ENCODE measurements at regions not wholly inside any gene's neighbourhood (a gene's known extent, or its start where the extent isn't known, plus 50 kb on each side); places are given as distances from the start of the nearest gene placed in this dataset.

DNA sequence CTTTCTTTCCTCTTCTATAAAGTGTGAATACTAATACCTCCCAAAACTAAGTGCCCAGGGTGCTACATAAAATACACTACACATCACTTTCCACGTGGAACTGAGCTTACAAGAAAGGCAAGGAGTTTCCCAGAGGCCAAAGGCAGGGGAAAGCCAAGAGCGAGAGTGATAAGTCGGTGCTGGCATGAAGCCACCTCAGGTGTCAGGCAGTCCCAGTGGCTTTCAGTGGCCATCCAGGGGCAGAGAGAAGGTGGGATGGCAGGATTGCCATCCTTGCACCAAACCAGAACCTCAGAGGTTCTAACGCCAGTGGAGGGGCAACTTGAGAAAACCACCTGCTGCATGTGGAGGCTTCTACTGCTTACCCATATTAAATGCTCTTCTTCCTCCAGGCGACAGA, 79.7 kb upstream of the DIO3 start:
- Histone ChIP-seq H4K20me1 (ENCODE audit: insufficient read depth, low read length) (no peaks in the 10 kb centered on the region), H3F3A (ENCODE audit: insufficient read depth, low read length) (no peaks in the 10 kb centered on the region), H3K9me3 (replicated peaks; ENCODE audit: insufficient read depth, low read length) (no peaks in the 10 kb centered on the region), H3K9me2 (replicated peaks; ENCODE audit: insufficient read depth, low read length) (no peaks in the 10 kb centered on the region), H3K9ac (ENCODE audit: low read length) (no peak overlapping the region), H3K27me3 (replicated peaks; ENCODE audit: insufficient read depth, low read length) (peaks cover 48% of the 10 kb centered on the region), H3K4me2 (ENCODE audit: low read depth, low read length) (no peak overlapping the region), H3K27ac (ENCODE audit: low read length) (no peak overlapping the region), H3K36me3 (replicated peaks; ENCODE audit: insufficient read depth, low read length) (no peaks in the 10 kb centered on the region), H3K4me3 (ENCODE audit: low read length) (no peak overlapping the region), H2AFZ (ENCODE audit: low read length) (no peak overlapping the region), H3K79me2 (ENCODE audit: low read length) (no peaks in the 10 kb centered on the region), H3K4me1 (ENCODE audit: low read length) (no peaks in the 10 kb centered on the region)
- no peak for TF ChIP-seq EZH2 (optimal IDR thresholded peaks at IDR 0.05; ENCODE audit: low read depth, low read length)
- TF ChIP-seq EZH2phosphoT487 (IDR thresholded peaks at IDR 0.05; ENCODE audit: low read length), result no peak
- TF ChIP-seq, protein P1, sequence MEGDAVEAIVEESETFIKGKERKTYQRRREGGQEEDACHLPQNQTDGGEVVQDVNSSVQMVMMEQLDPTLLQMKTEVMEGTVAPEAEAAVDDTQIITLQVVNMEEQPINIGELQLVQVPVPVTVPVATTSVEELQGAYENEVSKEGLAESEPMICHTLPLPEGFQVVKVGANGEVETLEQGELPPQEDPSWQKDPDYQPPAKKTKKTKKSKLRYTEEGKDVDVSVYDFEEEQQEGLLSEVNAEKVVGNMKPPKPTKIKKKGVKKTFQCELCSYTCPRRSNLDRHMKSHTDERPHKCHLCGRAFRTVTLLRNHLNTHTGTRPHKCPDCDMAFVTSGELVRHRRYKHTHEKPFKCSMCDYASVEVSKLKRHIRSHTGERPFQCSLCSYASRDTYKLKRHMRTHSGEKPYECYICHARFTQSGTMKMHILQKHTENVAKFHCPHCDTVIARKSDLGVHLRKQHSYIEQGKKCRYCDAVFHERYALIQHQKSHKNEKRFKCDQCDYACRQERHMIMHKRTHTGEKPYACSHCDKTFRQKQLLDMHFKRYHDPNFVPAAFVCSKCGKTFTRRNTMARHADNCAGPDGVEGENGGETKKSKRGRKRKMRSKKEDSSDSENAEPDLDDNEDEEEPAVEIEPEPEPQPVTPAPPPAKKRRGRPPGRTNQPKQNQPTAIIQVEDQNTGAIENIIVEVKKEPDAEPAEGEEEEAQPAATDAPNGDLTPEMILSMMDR (IDR thresholded peaks at IDR 0.05; ENCODE audit: low read length), result no peak
- no peak for DNase-seq

DNA sequence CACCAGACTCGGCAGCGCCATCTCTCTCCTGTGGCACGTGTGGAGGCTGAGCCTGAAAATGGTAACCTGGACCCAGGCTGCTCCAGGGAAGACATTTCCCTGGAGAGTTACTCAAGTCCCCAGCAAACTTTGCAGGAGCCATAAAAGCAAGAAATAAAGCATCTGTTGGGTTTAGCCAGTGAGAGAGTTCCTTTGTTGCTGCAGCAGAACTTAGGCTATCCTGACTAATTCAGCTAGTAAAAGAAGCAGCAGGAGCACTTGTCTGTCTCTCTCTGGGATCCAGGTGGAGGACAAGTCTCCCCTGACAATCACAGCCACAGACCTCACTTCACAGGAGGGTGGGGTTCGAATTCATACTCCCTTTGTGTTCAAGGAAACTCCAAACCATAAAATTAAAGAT, 79.2 kb upstream of the DIO3 start:
- Histone ChIP-seq H3K79me2 (ENCODE audit: low read length) (no peaks in the 10 kb centered on the region), H3K27ac (ENCODE audit: low read length) (no peak overlapping the region), H3F3A (ENCODE audit: insufficient read depth, low read length) (no peaks in the 10 kb centered on the region), H3K9me3 (replicated peaks; ENCODE audit: insufficient read depth, low read length) (no peaks in the 10 kb centered on the region), H3K27me3 (replicated peaks; ENCODE audit: insufficient read depth, low read length) (peaks cover 47% of the 10 kb centered on the region), H3K9me2 (replicated peaks; ENCODE audit: insufficient read depth, low read length) (no peaks in the 10 kb centered on the region), H3K4me2 (ENCODE audit: low read depth, low read length) (no peak overlapping the region), H2AFZ (ENCODE audit: low read length) (no peak overlapping the region), H3K4me1 (ENCODE audit: low read length) (no peaks in the 10 kb centered on the region), H3K36me3 (replicated peaks; ENCODE audit: insufficient read depth, low read length) (no peaks in the 10 kb centered on the region), H3K9ac (ENCODE audit: low read length) (no peak overlapping the region), H3K4me3 (ENCODE audit: low read length) (no peak overlapping the region), H4K20me1 (ENCODE audit: insufficient read depth, low read length) (no peaks in the 10 kb centered on the region)
- no peak for TF ChIP-seq EZH2phosphoT487 (IDR thresholded peaks at IDR 0.05; ENCODE audit: low read length)
- TF ChIP-seq EZH2 (optimal IDR thresholded peaks at IDR 0.05; ENCODE audit: low read depth, low read length), result no peak
- TF ChIP-seq, protein P1 (IDR thresholded peaks at IDR 0.05; ENCODE audit: low read length), result no peak
- DNase-seq, result no peak

DNA sequence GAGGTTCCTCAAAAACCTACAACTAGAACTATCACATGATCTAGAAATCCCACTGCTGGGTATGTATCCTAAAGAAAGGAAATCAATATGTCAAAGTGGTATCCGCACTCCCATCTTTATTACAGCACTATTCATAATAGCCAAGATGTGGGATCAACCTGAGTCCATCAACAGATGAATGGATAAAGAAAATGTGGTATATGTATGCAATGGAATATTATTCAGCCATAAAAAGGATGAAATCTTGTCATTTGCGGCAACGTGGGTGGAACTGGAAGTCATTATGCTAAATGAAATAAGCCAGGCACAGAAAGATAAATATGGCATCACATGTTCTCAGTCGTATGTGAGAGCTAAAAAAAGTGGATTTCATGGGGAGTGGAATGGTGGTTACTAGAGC, 77.5 kb upstream of the DIO3 start:
- Histone ChIP-seq H4K20me1 (ENCODE audit: insufficient read depth, low read length) (no peaks in the 10 kb centered on the region), H3K9me2 (replicated peaks; ENCODE audit: insufficient read depth, low read length) (no peaks in the 10 kb centered on the region), H3K4me2 (ENCODE audit: low read depth, low read length) (no peak overlapping the region), H3K36me3 (replicated peaks; ENCODE audit: insufficient read depth, low read length) (no peaks in the 10 kb centered on the region), H3K9ac (ENCODE audit: low read length) (no peak overlapping the region), H2AFZ (ENCODE audit: low read length) (no peak overlapping the region), H3K9me3 (replicated peaks; ENCODE audit: insufficient read depth, low read length) (no peaks in the 10 kb centered on the region), H3K4me1 (ENCODE audit: low read length) (no peaks in the 10 kb centered on the region), H3K4me3 (ENCODE audit: low read length) (no peak overlapping the region), H3K27ac (ENCODE audit: low read length) (no peak overlapping the region), H3K27me3 (replicated peaks; ENCODE audit: insufficient read depth, low read length) (peaks cover 46% of the 10 kb centered on the region), H3F3A (ENCODE audit: insufficient read depth, low read length) (no peaks in the 10 kb centered on the region), H3K79me2 (ENCODE audit: low read length) (no peaks in the 10 kb centered on the region)
- TF ChIP-seq EZH2 (optimal IDR thresholded peaks at IDR 0.05; ENCODE audit: low read depth, low read length), result no peak
- TF ChIP-seq, protein P1 (IDR thresholded peaks at IDR 0.05; ENCODE audit: low read length), result no peak
- TF ChIP-seq EZH2phosphoT487 (IDR thresholded peaks at IDR 0.05; ENCODE audit: low read length), result no peak
- DNase-seq, result no peak

Data from MM.1S (cell line).